ENCODE measurements at regions not wholly inside any gene's neighbourhood (a gene's known extent, or its start where the extent isn't known, plus 50 kb on each side); places are given as distances from the start of the nearest gene placed in this dataset.

GRCh38 chr10:104587751-104588150 lies 53.3 kb upstream of the SORCS3 start:
- 0% methylated on average over 2 of the region's 2 CpGs for WGBS (ENCODE audit: insufficient coverage, low coverage, missing lambda C conversion rate)

More at GRCh38 chr10:104587751-104588150, 53.3 kb upstream of the SORCS3 start:
- BruUV-seq (replicated peaks): no TSS peak
- Histone ChIP-seq H3K9ac (ENCODE audit: insufficient read depth in 1 of 2, low read depth in 2 of 2, low read length in 2 of 2) (no peak overlapping the region), H2AFZ (ENCODE audit: low read depth, low read length) (no peak overlapping the region), H4K20me1 (replicated peaks; ENCODE audit: control insufficient read depth, insufficient read depth, low read length) (no peaks in the 10 kb centered on the region), H3K4me2 (ENCODE audit: insufficient read depth, low read length) (no peak overlapping the region), H3K27me3 (ENCODE audit: control insufficient read depth in 2 of 2, insufficient read depth in 2 of 2, low read length in 2 of 2) (peaks cover 0 to 6% of the 10 kb centered on the region in 2 experiments; a peak in 1 of 5 replicates), H3K9me3 (replicated peaks; ENCODE audit: control insufficient read depth, insufficient read depth, low read depth, low read length) (no peaks in the 10 kb centered on the region), H3K4me1 (replicated peaks in 1 of 2; ENCODE audit: control insufficient read depth in 2 of 2, insufficient read depth in 2 of 2, low read length in 2 of 2) (no peaks in the 10 kb centered on the region), H3K36me3 (ENCODE audit: control insufficient read depth, insufficient read depth, low read length) (no peaks in the 10 kb centered on the region), H3K9me1 (ENCODE audit: control insufficient read depth, insufficient read depth, low read length) (no peaks in the 10 kb centered on the region), H3K79me2 (ENCODE audit: control insufficient read depth, insufficient read depth, low read length) (no peaks in the 10 kb centered on the region), H3K4me3 (no peak overlapping the region), H3K27ac (ENCODE audit: extremely low read depth, low read depth, low read length) (no peak overlapping the region)
- CTCF ChIA-PET (ENCODE audit: low intra/inter-chr PET ratio): no interaction called here
- DNase-seq (ENCODE audit: extremely low read depth in 1 of 4, low spot score in 3 of 4): no peak
- FAIRE-seq: no peak
- in situ Hi-C loops (cut with MboI) (no loop called here), intact Hi-C loops (cut with micrococcal nuclease) (no loop called here)
- POLR2A ChIA-PET: interaction anchor here (0.7 kb wide), 1 partner anchor 12 kb away, joined by 3 read pairs; no protein-coding TSS in a partner anchor
- ATAC-seq: no peak
- no peak for TF ChIP-seq ZNF431 (CRISPR knock-in tag; IDR thresholded peaks at IDR 0.05)
- TF ChIP-seq ZBED1 (IDR thresholded peaks at IDR 0.05): no peak
- TF ChIP-seq ARNT (IDR thresholded peaks at IDR 0.05): no peak
- no peak for TF ChIP-seq CBFB (CRISPR knock-in tag; IDR thresholded peaks at IDR 0.05)
- TF ChIP-seq ZC3H4 (CRISPR knock-in tag; IDR thresholded peaks at IDR 0.05; ENCODE audit: borderline replicate concordance): no peak
- no peak for TF ChIP-seq ZNF41 (CRISPR knock-in tag; conservative IDR thresholded peaks at IDR 0.05)
- no peak for TF ChIP-seq BMI1 (IDR thresholded peaks at IDR 0.05; ENCODE audit: low read length)
- no peak for TF ChIP-seq SPI1 (IDR thresholded peaks at IDR 0.05; ENCODE audit: borderline replicate concordance, low read depth, low read length)
- no peak for TF ChIP-seq ZSCAN32 (CRISPR knock-in tag; IDR thresholded peaks at IDR 0.05)
- TF ChIP-seq ZFP30 (CRISPR knock-in tag; IDR thresholded peaks at IDR 0.05; ENCODE audit: borderline replicate concordance): no peak
- no peak for TF ChIP-seq SRSF9 (IDR thresholded peaks at IDR 0.05; ENCODE audit: borderline replicate concordance, low read depth, low read length)
- no peak for TF ChIP-seq IRF1 (CRISPR knock-in tag; IDR thresholded peaks at IDR 0.05; ENCODE audit: borderline replicate concordance)
- TF ChIP-seq TGIF2 (CRISPR knock-in tag; IDR thresholded peaks at IDR 0.05): no peak
- no peak for TF ChIP-seq SUPT5H (IDR thresholded peaks at IDR 0.05)

Measured in K562 (cell line).